CD14-positive monocyte (primary cell): ENCODE measurements at regions not wholly inside any gene's neighbourhood (a gene's known extent, or its start where the extent isn't known, plus 50 kb on each side); places are given as distances from the start of the nearest gene placed in this dataset.

Experiments
- DNase-seq, 3 donors: peaks; one replicate each; pipeline ENCODE4 v3.0.0-alpha.2; 2011 to 2022
- H2AFZ ChIP-seq: 2 replicates; pipeline ENCODE4 v1.6.0; 2012; ENCODE audit warnings: mild to moderate bottlenecking, low read depth, low read length, inconsistent platforms; ENCODE audit not compliant: insufficient read depth, poor library complexity, severe bottlenecking
- H3K27ac ChIP-seq, 2 donors: 1 replicate in 1 of 2; 2 replicates in 1 of 2; pipeline ENCODE4 v1.5.1; 2012 to 2013; ENCODE audit warnings: low read length in 2 of 2, control low read depth in 1 of 2, inconsistent platforms in 1 of 2, low read depth in 1 of 2, mild to moderate bottlenecking in 1 of 2
- H3K27me3 ChIP-seq, 2 donors: one replicate each; pipeline versions ENCODE4 v1.6.0 to v1.6.1; 2011 to 2013; ENCODE audit warnings: low read length in 2 of 2; ENCODE audit not compliant: control insufficient read depth in 2 of 2, insufficient read depth in 2 of 2
- H3K36me3 ChIP-seq, 2 donors: replicated peaks in 1 of 2; 1 replicate in 1 of 2; 2 replicates in 1 of 2; pipeline versions ENCODE4 v1.5.1 to v1.6.1; 2012 to 2013; ENCODE audit warnings: low read length in 2 of 2, control low read depth in 1 of 2, inconsistent platforms in 1 of 2, mild to moderate bottlenecking in 1 of 2; ENCODE audit not compliant: insufficient read depth in 2 of 2, control insufficient read depth in 1 of 2
- H3K4me1 ChIP-seq, 2 donors: 1 replicate in 1 of 2; 2 replicates in 1 of 2; pipeline versions ENCODE4 v1.5.1 to v1.6.1; 2012 to 2013; ENCODE audit warnings: low read length in 2 of 2, control low read depth in 1 of 2, inconsistent platforms in 1 of 2, mild to moderate bottlenecking in 1 of 2, moderate library complexity in 1 of 2; ENCODE audit not compliant: insufficient read depth in 2 of 2, control insufficient read depth in 1 of 2
- H3K4me2 ChIP-seq: replicated peaks from 2 replicates; pipeline ENCODE3; 2012; ENCODE audit warnings: low read length, moderate library complexity, mild to moderate bottlenecking; ENCODE audit not compliant: poor library complexity, severe bottlenecking; ENCODE audit errors: extremely low read depth
- H3K4me3 ChIP-seq, 3 experiments: fragments of 200-600 bp in 1 of 3; sonication (generic) in 1 of 3; replicated peaks in 1 of 3; 1 replicate in 2 of 3; 2 replicates in 1 of 3; pipeline ENCODE4 v1.5.1; 2011 to 2013; ENCODE audit warnings: low read length in 3 of 3, mild to moderate bottlenecking in 3 of 3, control low read depth in 2 of 3, low read depth in 2 of 3, inconsistent platforms in 1 of 3, moderate library complexity in 1 of 3
- H3K79me2 ChIP-seq: 2 replicates; pipeline ENCODE4 v1.6.0; 2012; ENCODE audit warnings: mild to moderate bottlenecking, control low read depth, inconsistent platforms, low read length, moderate library complexity; ENCODE audit not compliant: insufficient read depth
- H3K9ac ChIP-seq: 2 replicates; pipeline ENCODE4 v1.6.0; 2017; ENCODE audit warnings: low read length, mild to moderate bottlenecking; ENCODE audit not compliant: insufficient read depth, poor library complexity, severe bottlenecking
- H3K9me3 ChIP-seq, 2 donors: replicated peaks in 1 of 2; 1 replicate in 1 of 2; 2 replicates in 1 of 2; pipeline versions ENCODE4 v1.5.1 to v1.6.1; 2012 to 2013; ENCODE audit warnings: low read length in 2 of 2, control low read depth in 1 of 2; ENCODE audit not compliant: control insufficient read depth in 1 of 2, insufficient read depth in 1 of 2
- H4K20me1 ChIP-seq: 2 replicates; pipeline ENCODE4 v1.6.0; 2012; ENCODE audit warnings: mild to moderate bottlenecking, low read length, control low read depth, moderate library complexity; ENCODE audit not compliant: insufficient read depth
- H3K27ac Mint-ChIP-seq, 7 donors: one replicate each; pipeline ENCODE4 v1.8.0; 2020; ENCODE audit warnings: mild to moderate bottlenecking in 7 of 7, mixed read lengths in 7 of 7, moderate library complexity in 6 of 7, inconsistent platforms in 2 of 7
- H3K27me3 Mint-ChIP-seq, 3 donors: one replicate each; pipeline ENCODE4 v1.8.0; 2021 to 2022; ENCODE audit warnings: low read depth in 3 of 3, mild to moderate bottlenecking in 3 of 3, mixed read lengths in 3 of 3, moderate library complexity in 3 of 3, inconsistent platforms in 1 of 3
- H3K36me3 Mint-ChIP-seq, 2 donors: one replicate each; pipeline ENCODE4 v1.8.0; 2020; ENCODE audit warnings: mixed read lengths in 2 of 2, inconsistent platforms in 1 of 2, mild to moderate bottlenecking in 1 of 2
- H3K4me1 Mint-ChIP-seq: one replicate; pipeline ENCODE4 v1.8.0; 2020; ENCODE audit warnings: mild to moderate bottlenecking, mixed read lengths
- H3K4me3 Mint-ChIP-seq, 2 donors: one replicate each; pipeline ENCODE4 v1.8.0; 2020; ENCODE audit warnings: mild to moderate bottlenecking in 2 of 2, mixed read lengths in 2 of 2, moderate library complexity in 1 of 2
- H3K9me3 Mint-ChIP-seq, 7 donors: one replicate each; pipeline ENCODE4 v1.8.0; 2020 to 2022; ENCODE audit warnings: mixed read lengths in 7 of 7, mild to moderate bottlenecking in 6 of 7, moderate library complexity in 6 of 7, inconsistent platforms in 2 of 7
- CTCF ChIP-seq: fragments of 200-600 bp; IDR thresholded peaks from one replicate; pipeline ENCODE4 v1.8.0; 2022; ENCODE audit warnings: antibody characterized with exemption, mild to moderate bottlenecking
- WGBS: methylation state at CpG from one replicate; pipeline ENCODE4 v1.1.5; 2013; ENCODE audit warnings: missing lambda C conversion rate; ENCODE audit not compliant: insufficient coverage; 5-methylcytosine and 5-hydroxymethylcytosine counted together
- intact Hi-C, 2 donors: fragments of 100-400 bp; cut with micrococcal nuclease; formaldehyde crosslinking; loops; one replicate each; pipeline versions ENCODE4 v1.15.0 to v1.15.1; 2023

GRCh38 chr22:47593291-47593690, 830.8 kb downstream of the TBC1D22A start:
- peaks cover 0 to 2% (median 1%) of the 10 kb centered on the region in 3 donors for H3K27me3 Mint-ChIP-seq

GRCh38 chr22:47592791-47593190, 830.3 kb downstream of the TBC1D22A start:
- Histone ChIP-seq H3K9ac (no peak overlapping the region), H3K4me1 (no peaks in the 10 kb centered on the region), H2AFZ (no peak overlapping the region), H4K20me1 (no peaks in the 10 kb centered on the region), H3K79me2 (no peaks in the 10 kb centered on the region), H3K27ac (no peak overlapping the region), H3K27me3 (no peaks in the 10 kb centered on the region), H3K4me2 (no peak overlapping the region), H3K4me3 (no peak overlapping the region), H3K36me3 (no peaks in the 10 kb centered on the region), H3K9me3 (no peaks in the 10 kb centered on the region)
- intact Hi-C loops: no loop called here
- TF ChIP-seq CTCF: no peak
- H3K27me3 Mint-ChIP-seq: peaks cover 0 to 2% (median 1%) of the 10 kb centered on the region in 3 donors
- H3K4me1 Mint-ChIP-seq: no peaks in the 10 kb centered on the region
- no peak for DNase-seq
- H3K9me3 Mint-ChIP-seq: peaks cover 0 to 2% (median 0%) of the 10 kb centered on the region in 7 donors
- WGBS: 90% methylated on average over 2 of the region's 9 CpGs
- H3K36me3 Mint-ChIP-seq: no peaks in the 10 kb centered on the region
- no peak overlapping the region for H3K27ac Mint-ChIP-seq
- no peak overlapping the region for H3K4me3 Mint-ChIP-seq

More at GRCh38 chr22:47593291-47593690, 830.8 kb downstream of the TBC1D22A start:
- H3K27ac Mint-ChIP-seq: no peak overlapping the region
- intact Hi-C loops: no loop called here
- no peaks in the 10 kb centered on the region for H3K4me1 Mint-ChIP-seq
- H3K9me3 Mint-ChIP-seq: peaks cover 0 to 2% (median 0%) of the 10 kb centered on the region in 7 donors
- no peak overlapping the region for H3K4me3 ChIP-seq
- no peak for TF ChIP-seq CTCF
- no peak overlapping the region for H3K27ac ChIP-seq
- 87% methylated on average over 11 of the region's 13 CpGs for WGBS
- H3K36me3 ChIP-seq: no peaks in the 10 kb centered on the region
- no peaks in the 10 kb centered on the region for H4K20me1 ChIP-seq
- no peaks in the 10 kb centered on the region for H3K9me3 ChIP-seq
- H3K36me3 Mint-ChIP-seq: no peaks in the 10 kb centered on the region
- no peaks in the 10 kb centered on the region for H3K27me3 ChIP-seq
- H3K9ac ChIP-seq: no peak overlapping the region
- H3K4me3 Mint-ChIP-seq: no peak overlapping the region
- DNase-seq: no peak
- no peak overlapping the region for H2AFZ ChIP-seq
- no peak overlapping the region for H3K4me2 ChIP-seq
- H3K4me1 ChIP-seq: no peaks in the 10 kb centered on the region
- H3K79me2 ChIP-seq: no peaks in the 10 kb centered on the region
